MG63 (cell line): ENCODE measurements at regions not wholly inside any gene's neighbourhood (a gene's known extent, or its start where the extent isn't known, plus 50 kb on each side); places are given as distances from the start of the nearest gene placed in this dataset.
"Not testable (repeated sequence)": the region's sequence is repeated elsewhere in the genome, so short reads cannot be mapped to it uniquely, and the experiment has no call there.

ENCODE experiments used
- DNase-seq: peaks from one replicate; pipeline ENCODE4 v3.0.0-alpha.2; 2020
- H3K27me3 ChIP-seq: fragments of 250-450 bp; sonication (Bioruptor Pico); 2 replicates; pipeline ENCODE4 v1.5.1; 2020; ENCODE audit warnings: mild to moderate bottlenecking, moderate library complexity
- H3K36me3 ChIP-seq: fragments of 250-450 bp; sonication (Bioruptor Pico); 2 replicates; pipeline ENCODE4 v1.5.1; 2020; ENCODE audit warnings: mild to moderate bottlenecking, moderate library complexity
- H3K4me3 ChIP-seq: fragments of 250-450 bp; sonication (Bioruptor Pico); 2 replicates; pipeline ENCODE4 v1.5.1; 2020; ENCODE audit warnings: mild to moderate bottlenecking, moderate library complexity
- H3K9me3 ChIP-seq: fragments of 250-450 bp; sonication (Bioruptor Pico); 2 replicates; pipeline ENCODE4 v1.5.1; 2020; ENCODE audit warnings: mild to moderate bottlenecking, moderate library complexity

DNA sequence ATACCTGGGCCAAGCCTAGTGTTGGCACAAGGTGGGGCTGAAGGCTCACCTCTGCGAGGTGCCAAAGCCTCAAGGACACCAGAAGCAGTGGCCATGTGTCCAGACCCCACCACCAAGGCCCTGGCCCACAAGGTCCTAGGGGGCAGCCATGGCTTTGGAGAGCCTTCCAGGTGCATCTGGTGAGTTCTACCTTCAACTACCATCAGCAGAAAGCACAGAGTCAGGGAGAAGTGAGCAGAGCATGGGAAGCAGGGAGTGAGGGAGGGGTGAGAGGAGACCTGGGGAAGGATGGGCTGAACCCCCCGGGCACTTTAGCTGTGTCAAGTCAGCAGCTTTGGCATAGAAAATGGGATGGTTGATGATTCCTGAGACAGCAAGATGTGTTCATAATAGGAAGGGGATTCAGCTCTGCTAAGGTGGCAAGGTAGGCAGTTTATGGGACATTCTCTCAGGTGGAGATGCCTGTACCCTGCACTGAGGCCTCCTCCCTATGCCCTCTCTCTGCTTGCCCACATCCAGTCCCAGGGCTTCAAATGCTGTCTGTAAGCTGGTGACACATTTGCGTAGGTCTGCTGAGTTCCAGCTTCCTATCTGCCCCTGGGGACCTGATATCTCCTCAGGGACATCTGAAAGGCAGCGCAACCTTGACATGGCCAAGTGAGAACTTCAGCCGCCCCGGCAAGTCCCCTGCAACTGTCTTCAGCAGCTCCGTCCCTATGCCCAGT lies 83.4 kb upstream of the RGPD5 start:
- Histone ChIP-seq H3K36me3 (no peaks in the 10 kb centered on the region), H3K9me3 (no peaks in the 10 kb centered on the region), H3K27me3 (no peaks in the 10 kb centered on the region), H3K4me3 (no peak overlapping the region)
- DNase-seq: no peak

DNA sequence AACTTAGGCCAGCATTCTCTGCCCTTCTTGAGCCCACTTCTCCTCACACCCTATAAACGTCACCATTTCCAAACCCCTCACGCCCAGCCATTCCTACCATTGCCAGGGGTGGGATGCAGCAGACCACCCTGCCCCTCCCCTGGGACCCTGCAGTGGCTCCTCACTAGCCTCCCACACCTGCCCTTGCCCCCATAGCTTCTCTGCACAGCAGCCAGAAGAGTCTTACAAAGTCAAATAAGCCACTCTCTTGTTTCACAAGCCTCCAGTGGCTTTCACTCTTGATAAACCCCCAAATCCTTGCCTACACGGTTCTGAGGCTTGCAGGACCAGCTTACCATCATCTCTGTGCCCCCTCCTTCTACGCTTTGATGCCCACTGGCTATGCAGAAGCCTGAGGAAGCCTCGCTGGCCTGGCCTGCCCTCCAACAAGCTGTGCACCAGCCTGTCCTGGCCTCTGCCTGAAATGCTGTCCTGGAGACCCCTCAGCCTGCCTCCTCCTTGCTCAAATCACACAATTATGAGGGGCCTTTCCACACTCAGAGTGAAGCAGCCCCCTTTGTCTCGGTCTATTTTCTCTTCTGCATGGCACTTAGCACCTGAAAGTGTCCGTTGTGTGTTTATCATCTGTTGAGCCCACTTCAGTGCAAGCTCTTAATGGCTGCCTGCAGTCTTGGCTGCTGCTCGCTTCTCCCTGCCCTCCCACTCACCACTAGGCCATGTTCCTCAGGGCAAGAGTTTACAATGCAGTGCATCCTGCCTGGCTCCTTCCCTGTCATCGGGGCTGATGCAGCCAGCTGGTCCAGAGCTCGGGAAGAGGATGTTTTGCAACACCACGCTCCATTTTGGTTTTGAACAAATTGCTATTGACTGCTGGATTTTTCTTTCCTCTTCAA lies 82.6 kb upstream of the RGPD5 start:
- Histone ChIP-seq H3K27me3 (no peaks in the 10 kb centered on the region), H3K36me3 (no peaks in the 10 kb centered on the region), H3K9me3 (no peaks in the 10 kb centered on the region), H3K4me3 (no peak overlapping the region)
- DNase-seq: no peak

DNA sequence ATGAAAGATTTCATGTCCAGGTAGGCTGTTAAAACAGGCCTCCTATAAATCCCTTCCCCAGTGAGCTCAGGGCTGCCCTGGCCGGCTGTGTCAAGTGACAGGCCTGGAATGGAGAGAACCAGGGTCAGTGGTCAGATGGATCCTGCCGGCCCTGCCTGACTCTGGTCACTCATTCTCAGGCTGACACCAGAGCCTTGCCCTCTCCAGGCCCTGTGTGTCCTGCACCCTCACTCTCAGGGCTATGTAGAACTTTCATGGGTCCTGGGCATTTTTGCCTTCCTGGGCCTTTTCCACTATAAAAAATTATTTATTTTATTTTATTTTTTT lies 82.0 kb upstream of the RGPD5 start:
- no peaks in the 10 kb centered on the region for H3K27me3 ChIP-seq
- H3K9me3 ChIP-seq: no peaks in the 10 kb centered on the region
- no peak overlapping the region for H3K4me3 ChIP-seq
- DNase-seq: no peak
- H3K36me3 ChIP-seq: no peaks in the 10 kb centered on the region

GRCh38 chr2:109712746-109713145 lies 81.4 kb upstream of the RGPD5 start:
- no peaks in the 10 kb centered on the region for H3K9me3 ChIP-seq
- no peak for DNase-seq
- H3K36me3 ChIP-seq: no peaks in the 10 kb centered on the region

DNA sequence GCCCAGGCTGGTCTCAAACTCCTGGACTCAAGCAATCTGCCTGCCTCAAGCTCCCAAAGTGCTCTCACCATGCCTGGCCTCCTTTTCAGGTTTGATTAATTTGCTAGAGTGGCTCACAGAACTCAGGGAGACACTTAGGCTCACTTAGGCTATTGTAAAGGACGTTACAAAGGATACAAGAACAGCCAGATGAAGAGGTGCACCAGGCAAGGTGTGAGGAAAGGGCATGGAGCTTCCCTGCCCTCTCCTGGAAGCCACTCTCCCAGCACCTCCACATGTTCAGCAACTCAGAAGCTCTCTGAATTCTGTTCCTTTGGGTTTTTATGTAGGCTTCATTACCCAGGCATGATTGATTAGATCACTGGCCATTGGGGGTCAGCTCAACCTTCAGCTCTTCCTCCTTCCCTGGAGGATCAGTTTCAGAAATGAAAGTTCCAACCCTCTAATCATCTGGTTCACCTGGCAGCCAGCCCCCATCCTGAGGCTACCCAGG lies 78.7 kb upstream of the RGPD5 start:
- H3K27me3 ChIP-seq: no peaks in the 10 kb centered on the region
- H3K9me3 ChIP-seq: no peaks in the 10 kb centered on the region
- no peak for DNase-seq
- no peak overlapping the region for H3K4me3 ChIP-seq
- H3K36me3 ChIP-seq: no peaks in the 10 kb centered on the region

More at GRCh38 chr2:109712746-109713145, 81.4 kb upstream of the RGPD5 start:
- H3K27me3 ChIP-seq: no peaks in the 10 kb centered on the region
- H3K4me3 ChIP-seq: no peak overlapping the region

GRCh38 chr2:109716596-109716995 lies 77.5 kb upstream of the RGPD5 start:
- not testable (repeated sequence) for H3K9me3 ChIP-seq, H3K36me3 ChIP-seq, H3K27me3 ChIP-seq, H3K4me3 ChIP-seq, DNase-seq

DNA sequence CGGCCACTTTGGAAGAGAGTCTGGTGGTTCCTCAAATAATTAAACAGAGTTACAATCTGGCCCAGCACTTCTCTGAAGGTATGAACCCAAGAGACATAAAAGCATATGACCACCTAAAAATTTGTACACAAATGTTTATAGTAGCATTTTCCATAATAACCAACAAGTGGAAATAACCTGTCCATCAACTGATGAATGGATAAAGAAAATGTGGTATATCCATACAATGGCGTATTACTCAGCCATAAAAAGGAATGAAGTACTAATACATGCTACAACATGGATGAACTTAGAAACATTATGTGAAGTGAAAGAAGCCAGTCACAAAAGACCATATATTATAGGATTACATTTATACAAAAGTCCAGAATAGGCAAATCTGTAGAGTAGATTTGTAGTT lies 76.0 kb upstream of the RGPD5 start:
- DNase-seq: no peak
- H3K36me3 ChIP-seq: no peaks in the 10 kb centered on the region

DNA sequence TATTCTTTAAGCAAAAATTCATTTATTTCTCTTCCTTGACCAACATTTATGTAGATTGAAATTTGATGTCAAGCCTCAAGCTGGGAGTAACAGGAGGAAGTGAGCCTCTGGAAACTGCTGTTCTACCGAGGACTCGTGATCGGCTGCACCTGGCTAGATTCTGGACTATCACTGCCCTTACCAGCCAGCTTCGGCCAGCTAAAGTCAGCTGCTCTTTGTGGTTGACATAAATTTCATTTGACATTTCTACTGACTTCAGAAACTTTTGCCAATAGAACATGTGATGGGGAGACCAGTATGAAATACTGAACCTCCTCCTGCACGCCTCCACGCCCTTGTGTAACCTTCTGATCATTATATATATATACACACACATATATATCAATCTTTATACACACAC lies 74.2 kb upstream of the RGPD5 start:
- no peak for DNase-seq
- Histone ChIP-seq H3K36me3 (no peaks in the 10 kb centered on the region), H3K4me3 (no peak overlapping the region), H3K9me3 (no peaks in the 10 kb centered on the region), H3K27me3 (no peaks in the 10 kb centered on the region)

More for the DNA sequence above, 76.0 kb upstream of the RGPD5 start:
- Histone ChIP-seq H3K27me3 (no peaks in the 10 kb centered on the region), H3K9me3 (no peaks in the 10 kb centered on the region), H3K4me3 (no peak overlapping the region)

DNA sequence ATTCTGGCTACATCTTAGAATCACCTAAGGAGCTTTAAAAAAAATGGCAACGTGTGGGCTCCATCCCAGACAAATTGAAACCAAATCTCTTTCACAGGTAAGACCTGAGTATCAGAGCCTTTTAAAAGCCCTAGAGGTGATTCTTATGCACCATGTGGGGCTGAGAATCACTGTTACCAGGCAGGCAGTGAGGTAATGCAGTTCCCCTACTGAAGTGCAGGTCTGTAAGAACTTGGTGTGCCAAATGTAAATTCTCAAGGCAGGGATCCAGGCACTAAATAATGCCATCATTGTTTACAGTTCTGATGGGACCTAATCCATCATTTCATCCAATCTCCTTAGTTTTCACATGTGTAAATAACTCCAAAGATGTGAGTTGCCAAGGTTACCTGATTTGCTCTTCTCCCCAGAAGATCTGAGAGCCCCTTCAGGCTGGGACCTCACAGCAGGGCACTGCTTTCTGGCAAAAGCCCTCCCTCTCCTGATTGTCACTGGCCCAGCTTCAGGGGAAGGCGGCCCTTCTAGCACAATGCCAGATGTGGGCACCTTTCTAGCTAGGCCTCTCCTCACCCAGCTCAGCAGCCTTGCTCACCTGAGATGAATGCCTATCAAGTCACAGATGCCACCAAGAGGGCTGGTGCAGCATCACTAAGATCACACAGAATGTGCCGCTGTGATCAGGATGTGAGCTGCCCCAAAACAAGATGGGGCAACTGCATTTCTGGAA lies 73.6 kb upstream of the RGPD5 start:
- Histone ChIP-seq H3K36me3 (no peaks in the 10 kb centered on the region), H3K9me3 (no peaks in the 10 kb centered on the region), H3K4me3 (no peak overlapping the region), H3K27me3 (no peaks in the 10 kb centered on the region)
- no peak for DNase-seq

- Histone ChIP-seq H3K36me3 (no peaks in the 10 kb centered on the region), H3K27me3 (no peaks in the 10 kb centered on the region), H3K9me3 (no peaks in the 10 kb centered on the region), H3K4me3 (no peak overlapping the region)
- no peak for DNase-seq
Measured at GRCh38 chr2:109721135-109721534, 73.0 kb upstream of the RGPD5 start.

GRCh38 chr2:109721626-109722025 lies 72.5 kb upstream of the RGPD5 start:
- no peaks in the 10 kb centered on the region for H3K36me3 ChIP-seq
- H3K27me3 ChIP-seq: no peaks in the 10 kb centered on the region
- no peak overlapping the region for H3K4me3 ChIP-seq
- H3K9me3 ChIP-seq: no peaks in the 10 kb centered on the region
- DNase-seq: no peak

DNA sequence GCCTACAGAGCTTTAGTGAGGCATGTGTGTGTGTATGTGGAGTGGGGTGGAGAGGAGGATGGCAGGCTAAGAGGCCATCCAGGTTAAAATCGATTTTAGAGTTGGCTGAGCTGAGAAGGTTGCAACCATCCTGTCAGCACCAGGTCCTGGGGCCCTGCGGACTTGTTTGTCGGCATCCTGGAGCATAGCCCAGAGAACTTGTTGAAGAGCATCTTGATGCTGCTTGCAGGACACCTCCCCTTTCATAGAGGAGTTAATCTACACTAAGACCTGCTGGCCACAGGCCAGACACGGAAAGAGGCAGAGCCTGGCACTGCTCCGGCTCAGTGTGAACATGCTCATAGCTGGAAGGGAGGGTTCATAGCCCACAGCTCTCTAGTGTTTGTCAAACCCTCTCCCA lies 72.1 kb upstream of the RGPD5 start:
- peak; percentile 4 for DNase-seq
- Histone ChIP-seq H3K36me3 (no peaks in the 10 kb centered on the region), H3K27me3 (no peaks in the 10 kb centered on the region), H3K9me3 (no peaks in the 10 kb centered on the region), H3K4me3 (no peak overlapping the region)

- H3K9me3 ChIP-seq, H3K36me3 ChIP-seq: not testable (repeated sequence)
Measured at GRCh38 chr2:109722640-109723039, 71.5 kb upstream of the RGPD5 start.

GRCh38 chr2:109723153-109723552 lies 71.0 kb upstream of the RGPD5 start:
- not testable (repeated sequence) for H3K9me3 ChIP-seq, DNase-seq, H3K27me3 ChIP-seq, H3K36me3 ChIP-seq, H3K4me3 ChIP-seq

More at GRCh38 chr2:109722640-109723039, 71.5 kb upstream of the RGPD5 start:
- DNase-seq, H3K4me3 ChIP-seq, H3K27me3 ChIP-seq: not testable (repeated sequence)

GRCh38 chr2:109724533-109725460 lies 69.3 kb upstream of the RGPD5 start:
- Histone ChIP-seq H3K27me3 (no peaks in the 10 kb centered on the region), H3K36me3 (no peaks in the 10 kb centered on the region), H3K4me3 (no peak overlapping the region), H3K9me3 (no peaks in the 10 kb centered on the region; the same call in 1 of the 2 replicates)
- no peak for DNase-seq
